HG03060 (cell line): ENCODE measurements at regions not wholly inside any gene's neighbourhood (a gene's known extent, or its start where the extent isn't known, plus 50 kb on each side); places are given as distances from the start of the nearest gene placed in this dataset.

Experiments used
- ATAC-seq: cut with Tn5 transposase; IDR thresholded peaks from one replicate; pipeline ENCODE4 v1.9.1; 2021; ENCODE audit warnings: low read depth, moderate number of reproducible peaks; ENCODE audit not compliant: unreplicated experiment

GRCh38 chr4:10336471-10336870 is 120.8 kb downstream of the ZNF518B start:
- no peak for ATAC-seq

- ATAC-seq: no peak
Observed at GRCh38 chr4:10335050-10335449, 122.2 kb downstream of the ZNF518B start.

- no peak for ATAC-seq
Observed at GRCh38 chr4:10334506-10335028, 122.7 kb downstream of the ZNF518B start.

GRCh38 chr4:10333942-10334341 is 123.3 kb downstream of the ZNF518B start:
- no peak for ATAC-seq

- no peak for ATAC-seq
Observed at GRCh38 chr4:10326075-10326474, 131.2 kb downstream of the ZNF518B start.

- no peak for ATAC-seq
Observed at GRCh38 chr4:10321931-10322330, 135.3 kb downstream of the ZNF518B start.

- ATAC-seq: no peak
Observed at GRCh38 chr4:10320130-10320529, 137.1 kb downstream of the ZNF518B start.

GRCh38 chr4:10317345-10317744 is 139.9 kb downstream of the ZNF518B start:
- ATAC-seq: no peak

DNA sequence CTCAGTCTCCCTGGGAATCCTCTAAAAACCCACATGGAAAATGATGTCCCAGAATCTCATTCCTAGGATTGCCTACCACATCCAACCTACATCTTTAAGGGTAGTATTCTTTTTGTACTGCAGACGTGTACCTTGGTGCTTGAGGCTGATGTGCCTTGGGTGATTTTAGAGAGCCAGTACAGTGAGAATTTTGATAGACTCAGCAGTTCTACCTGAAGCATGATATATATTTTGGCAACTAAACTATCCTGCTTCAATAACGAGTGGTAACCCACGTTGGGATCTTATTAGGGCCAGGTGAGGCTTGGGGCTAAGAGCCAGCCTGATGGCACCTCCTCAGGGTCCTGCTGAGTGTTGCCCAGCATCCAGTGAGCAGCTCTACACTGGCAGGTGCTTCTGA is 140.4 kb downstream of the ZNF518B start:
- no peak for ATAC-seq

GRCh38 chr4:10315638-10316037 is 141.6 kb downstream of the ZNF518B start:
- no peak for ATAC-seq

DNA sequence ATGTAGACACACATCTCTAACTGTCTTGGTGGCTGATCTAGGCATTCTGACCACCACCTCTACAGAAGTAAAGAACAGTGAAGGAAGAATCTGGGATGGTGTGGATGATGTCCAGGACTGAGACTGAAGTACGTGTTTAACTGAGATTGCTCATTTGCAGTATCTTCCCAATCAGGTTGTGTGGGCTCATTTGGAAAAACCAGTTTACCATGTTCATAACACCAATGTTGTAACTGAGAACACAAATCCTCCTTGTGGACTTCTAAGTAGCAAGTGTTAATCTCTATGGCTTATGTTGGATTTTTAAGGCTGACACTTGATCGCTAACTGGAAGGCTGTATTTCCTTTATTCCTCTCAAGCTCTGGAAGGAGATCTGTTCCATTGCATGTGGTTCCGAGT is 144.7 kb downstream of the ZNF518B start:
- ATAC-seq: no peak

GRCh38 chr4:10311939-10312338 is 145.3 kb downstream of the ZNF518B start:
- no peak for ATAC-seq

DNA sequence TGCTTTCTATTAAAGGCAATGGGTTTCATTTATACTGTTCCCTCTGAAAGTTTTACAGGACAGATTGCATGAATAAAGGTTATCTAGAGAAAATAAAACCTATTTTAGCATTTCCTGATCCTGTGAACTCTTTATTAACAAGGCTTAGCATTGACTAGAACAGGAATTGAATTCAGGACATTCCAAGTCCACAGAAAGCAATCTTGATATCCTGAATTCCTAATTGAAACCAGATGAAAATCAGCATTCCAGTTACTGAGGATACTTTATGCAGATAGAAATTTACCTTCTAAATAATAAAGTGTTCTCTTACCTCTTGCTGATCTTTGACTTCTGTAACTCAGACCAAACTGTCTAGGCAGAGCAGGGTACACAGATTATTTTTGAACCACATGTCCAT is 151.4 kb downstream of the ZNF518B start:
- no peak for ATAC-seq

GRCh38 chr4:10303291-10303690 is 153.9 kb downstream of the ZNF518B start:
- no peak for ATAC-seq

- no peak for ATAC-seq
Observed at GRCh38 chr4:10302096-10302495, 155.1 kb downstream of the ZNF518B start.

GRCh38 chr4:10299601-10300000 is 157.6 kb downstream of the ZNF518B start:
- ATAC-seq: no peak

GRCh38 chr4:10298681-10299080 is 158.5 kb downstream of the ZNF518B start:
- no peak for ATAC-seq

GRCh38 chr4:10296730-10297129 is 160.5 kb downstream of the ZNF518B start:
- ATAC-seq: no peak

GRCh38 chr4:10295301-10295700 is 161.9 kb downstream of the ZNF518B start:
- no peak for ATAC-seq

- ATAC-seq: no peak
Observed at GRCh38 chr4:10289538-10289906, 167.7 kb downstream of the ZNF518B start.

GRCh38 chr4:10288830-10289537 is 168.2 kb downstream of the ZNF518B start:
- ATAC-seq: no peak

- no peak for ATAC-seq
Observed at GRCh38 chr4:10285028-10285427, 168.4 kb upstream of the WDR1 start.

DNA sequence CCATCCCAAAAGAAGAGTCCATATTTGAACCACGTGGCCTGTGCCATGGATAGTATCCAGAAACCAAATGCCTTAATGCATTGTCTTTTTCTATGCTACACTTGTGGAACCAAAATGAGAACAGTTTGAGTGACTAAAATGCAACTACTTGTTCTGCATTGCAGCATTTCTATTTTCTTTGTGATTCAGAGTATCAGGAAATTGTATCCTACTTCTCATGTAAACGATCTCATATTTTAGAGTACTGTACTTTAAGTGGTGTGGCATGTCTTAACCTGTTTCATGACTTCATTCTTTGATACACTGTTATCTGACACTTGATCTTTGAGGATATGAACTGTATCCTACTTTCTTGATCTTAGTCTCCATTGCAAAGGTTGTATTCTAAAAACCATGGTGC is 167.2 kb upstream of the WDR1 start:
- ATAC-seq: no peak
